Smooth muscle cell (in vitro differentiated cells): ENCODE measurements at regions not wholly inside any gene's neighbourhood (a gene's known extent, or its start where the extent isn't known, plus 50 kb on each side); places are given as distances from the start of the nearest gene placed in this dataset.

Experiments
- DNase-seq: peaks from one replicate; lab custom pipeline; 2025; ENCODE audit not compliant: unreplicated experiment; lab: John Stamatoyannopoulos, UW
- H2AFZ ChIP-seq: fragments of 200-600 bp; sonication (generic); 2 replicates; pipeline ENCODE4 v1.6.0; 2016; ENCODE audit warnings: antibody characterized with exemption, low read depth, mild to moderate bottlenecking
- H3F3A ChIP-seq: fragments of 200-600 bp; sonication (generic); 2 replicates; pipeline ENCODE4 v1.6.0; 2017; ENCODE audit warnings: antibody characterized with exemption, low read depth
- H3K27ac ChIP-seq: fragments of 200-600 bp; sonication (generic); 2 replicates; pipeline ENCODE4 v1.5.1; 2016; ENCODE audit warnings: low read depth, mild to moderate bottlenecking
- H3K27me3 ChIP-seq: fragments of 200-600 bp; sonication (generic); 2 replicates; pipeline ENCODE4 v1.6.1; 2016; ENCODE audit warnings: low read depth, mild to moderate bottlenecking
- H3K36me3 ChIP-seq: fragments of 200-600 bp; sonication (generic); 2 replicates; pipeline ENCODE4 v1.5.1; 2016; ENCODE audit warnings: low read depth
- H3K4me1 ChIP-seq: fragments of 200-600 bp; sonication (generic); 2 replicates; pipeline ENCODE4 v1.5.1; 2016; ENCODE audit warnings: low read depth
- H3K4me2 ChIP-seq: fragments of 200-600 bp; sonication (generic); 2 replicates; pipeline ENCODE4 v1.6.0; 2016; ENCODE audit warnings: mild to moderate bottlenecking
- H3K4me3 ChIP-seq: fragments of 200-600 bp; sonication (generic); 2 replicates; pipeline ENCODE4 v1.5.1; 2016; ENCODE audit warnings: mild to moderate bottlenecking
- H3K79me2 ChIP-seq: fragments of 200-600 bp; sonication (generic); 2 replicates; pipeline ENCODE4 v1.6.0; 2016; ENCODE audit warnings: low read depth, mild to moderate bottlenecking
- H3K9ac ChIP-seq: fragments of 200-600 bp; sonication (generic); 2 replicates; pipeline ENCODE4 v1.6.0; 2016; ENCODE audit warnings: low read depth
- H3K9me3 ChIP-seq: fragments of 200-600 bp; sonication (generic); replicated peaks from 2 replicates; pipeline ENCODE4 v1.5.1; 2016; ENCODE audit warnings: low read depth
- H4K20me1 ChIP-seq: fragments of 200-600 bp; sonication (generic); 2 replicates; pipeline ENCODE4 v1.6.0; 2016; ENCODE audit warnings: low read depth
- CTCF ChIP-seq: fragments of 200-600 bp; sonication (generic); IDR thresholded peaks from 2 replicates; pipeline ENCODE4 v1.5.1; 2017; ENCODE audit warnings: borderline replicate concordance, mild to moderate bottlenecking, antibody characterized with exemption; ENCODE audit not compliant: insufficient read depth, poor library complexity, severe bottlenecking
- WGBS: methylation state at CpG from one replicate; pipeline ENCODE4 v1.1.7; 2016; ENCODE audit warnings: low lambda C conversion rate; 5-methylcytosine and 5-hydroxymethylcytosine counted together

GRCh38 chr22:48262596-48263430, 1500.4 kb downstream of the TBC1D22A start:
- Histone ChIP-seq H3K79me2 (no peaks in the 10 kb centered on the region), H3K4me1 (no peaks in the 10 kb centered on the region), H3K4me2 (no peak overlapping the region), H4K20me1 (no peaks in the 10 kb centered on the region), H3F3A (no peaks in the 10 kb centered on the region), H3K27ac (no peak overlapping the region), H3K4me3 (no peak overlapping the region), H3K27me3 (peaks cover 3% of the 10 kb centered on the region), H3K36me3 (no peaks in the 10 kb centered on the region), H3K9me3 (no peaks in the 10 kb centered on the region), H3K9ac (no peak overlapping the region), H2AFZ (no peak overlapping the region)
- no peak for DNase-seq
- WGBS: 91% methylated on average over 10 of the region's 10 CpGs
- TF ChIP-seq CTCF: no peak

- no peaks in the 10 kb centered on the region for H3K27me3 ChIP-seq
- no peaks in the 10 kb centered on the region for H3K36me3 ChIP-seq
- no peaks in the 10 kb centered on the region for H3K79me2 ChIP-seq
- DNase-seq: no peak
- no peak overlapping the region for H2AFZ ChIP-seq
- H4K20me1 ChIP-seq: no peaks in the 10 kb centered on the region
- no peak overlapping the region for H3K4me3 ChIP-seq
- H3K4me2 ChIP-seq: no peak overlapping the region
- H3F3A ChIP-seq: no peaks in the 10 kb centered on the region
- H3K9ac ChIP-seq: no peak overlapping the region
- no peak for TF ChIP-seq CTCF
- H3K4me1 ChIP-seq: no peaks in the 10 kb centered on the region
- WGBS: 78% methylated on average over 2 of the region's 2 CpGs
- H3K9me3 ChIP-seq: no peaks in the 10 kb centered on the region
- H3K27ac ChIP-seq: no peak overlapping the region
Measured at GRCh38 chr22:48261706-48262105, 1499.3 kb downstream of the TBC1D22A start.

GRCh38 chr22:48261048-48261621, 1498.7 kb downstream of the TBC1D22A start:
- TF ChIP-seq CTCF: no peak

More at GRCh38 chr22:48261048-48261621, 1498.7 kb downstream of the TBC1D22A start:
- Histone ChIP-seq H4K20me1 (no peaks in the 10 kb centered on the region), H3K4me2 (no peak overlapping the region), H3F3A (no peaks in the 10 kb centered on the region), H3K27ac (no peak overlapping the region), H3K79me2 (no peaks in the 10 kb centered on the region), H3K4me3 (no peak overlapping the region), H3K36me3 (no peaks in the 10 kb centered on the region), H2AFZ (no peak overlapping the region), H3K9ac (no peak overlapping the region), H3K9me3 (no peaks in the 10 kb centered on the region), H3K27me3 (no peaks in the 10 kb centered on the region), H3K4me1 (no peaks in the 10 kb centered on the region)
- no peak for DNase-seq
- WGBS: 96% methylated on average over 12 of the region's 12 CpGs
